HepG2 (cell line): ENCODE measurements at regions not wholly inside any gene's neighbourhood (a gene's known extent, or its start where the extent isn't known, plus 50 kb on each side); places are given as distances from the start of the nearest gene placed in this dataset.
A peak's percentile ranks its signal among the peaks of the same experiment; 100 is the strongest.

Experiments
- ARNT2 ChIP-seq: sonication (generic); formaldehyde crosslinking; IDR thresholded peaks from 2 replicates; pipeline ENCODE4 v1.8.0; 2022; ENCODE audit warnings: mild to moderate bottlenecking, low read depth, missing genetic modification reagents, moderate library complexity
- DBP ChIP-seq: sonication (generic); formaldehyde crosslinking; IDR thresholded peaks from 2 replicates; pipeline ENCODE4 v1.4.0; 2020; ENCODE audit warnings: missing genetic modification reagents; ENCODE audit errors: not compliant biosample characterization
- DMAP1 ChIP-seq: IDR thresholded peaks from 2 replicates; pipeline ENCODE4 v1.6.1; 2016
- KLF16 ChIP-seq, 2 experiments: sonication (generic) in 1 of 2; formaldehyde crosslinking in 1 of 2; IDR thresholded peaks; 2 replicates each; pipeline versions ENCODE4 v1.6.1 to v1.8.0; 2016 to 2023; ENCODE audit warnings: missing genetic modification reagents in 2 of 2, missing compliant biosample characterization in 1 of 2
- MAZ ChIP-seq, 2 experiments: sonication (generic) in 1 of 2; formaldehyde crosslinking in 1 of 2; IDR thresholded peaks; 2 replicates each; pipeline versions ENCODE4 v1.5.0 to v1.6.1; 2012 to 2020; ENCODE audit warnings: low read depth in 2 of 2, mild to moderate bottlenecking in 2 of 2, borderline replicate concordance in 1 of 2, improper control_type of control experiment in 1 of 2, low read length in 1 of 2, missing genetic modification reagents in 1 of 2, moderate library complexity in 1 of 2
- MEIS1 ChIP-seq: sonication (generic); formaldehyde crosslinking; IDR thresholded peaks from 2 replicates; pipeline ENCODE4 v1.9.0; 2021; ENCODE audit warnings: mild to moderate bottlenecking, missing genetic modification reagents, moderate library complexity, borderline replicate concordance
- MIER2 ChIP-seq: IDR thresholded peaks from 2 replicates; pipeline ENCODE4 v1.6.1; 2016; ENCODE audit warnings: missing biosample characterization, missing genetic modification reagents
- MXD4 ChIP-seq: IDR thresholded peaks from 2 replicates; pipeline ENCODE4 v1.6.1; 2016; ENCODE audit warnings: mild to moderate bottlenecking, missing biosample characterization, missing genetic modification reagents
- POLR2G ChIP-seq: fragments of 200-400 bp; formaldehyde crosslinking; IDR thresholded peaks from 2 replicates; pipeline ENCODE4 v1.6.1; 2018; ENCODE audit warnings: mild to moderate bottlenecking, low read depth, low read length, moderate library complexity
- REL ChIP-seq: sonication (generic); formaldehyde crosslinking; conservative IDR thresholded peaks from 2 replicates; pipeline ENCODE4 v1.8.0; 2022; ENCODE audit warnings: mild to moderate bottlenecking, missing genetic modification reagents, moderate library complexity
- REPIN1 ChIP-seq: sonication (generic); formaldehyde crosslinking; IDR thresholded peaks from 2 replicates; pipeline ENCODE4 v1.8.0; 2022; ENCODE audit warnings: missing genetic modification reagents, low read depth, mild to moderate bottlenecking, borderline replicate concordance
- RXRB ChIP-seq: IDR thresholded peaks from 2 replicates; pipeline ENCODE4 v1.6.1; 2016; ENCODE audit warnings: borderline replicate concordance, missing genetic modification reagents, missing compliant biosample characterization
- SMYD3 ChIP-seq: sonication (generic); formaldehyde crosslinking; IDR thresholded peaks from 2 replicates; pipeline ENCODE4 v1.8.1; 2023; ENCODE audit warnings: mild to moderate bottlenecking, missing genetic modification reagents
- STAG1 ChIP-seq: sonication (generic); formaldehyde crosslinking; IDR thresholded peaks from 2 replicates; pipeline ENCODE4 v1.4.0; 2020; ENCODE audit warnings: missing genetic modification reagents
- TAF1 ChIP-seq: sonication (generic); formaldehyde crosslinking; IDR thresholded peaks from 2 replicates; pipeline ENCODE4 v1.4.0; 2020; ENCODE audit warnings: missing genetic modification reagents
- ZNF501 ChIP-seq: sonication (generic); formaldehyde crosslinking; IDR thresholded peaks from 2 replicates; pipeline ENCODE4 v1.5.1; 2020; ENCODE audit warnings: mild to moderate bottlenecking, moderate library complexity, missing genetic modification reagents
- ZNF790 ChIP-seq: sonication (generic); formaldehyde crosslinking; IDR thresholded peaks from 2 replicates; pipeline ENCODE4 v1.8.0; 2022; ENCODE audit warnings: missing genetic modification reagents, mild to moderate bottlenecking, borderline replicate concordance
- TF ChIP-seq, protein P1 (sequence below), 2 experiments: IDR thresholded peaks; 2 replicates each; pipeline ENCODE4 v1.6.1; 2011 to 2012; ENCODE audit warnings: low read length in 2 of 2, borderline replicate concordance in 1 of 2, low read depth in 1 of 2, mild to moderate bottlenecking in 1 of 2, moderate library complexity in 1 of 2
- TF ChIP-seq, protein P2 (sequence below): sonication (generic); formaldehyde crosslinking; IDR thresholded peaks from 2 replicates; pipeline ENCODE4 v1.5.0; 2020; ENCODE audit warnings: missing genetic modification reagents, mild to moderate bottlenecking, borderline replicate concordance
- TF ChIP-seq, protein P3 (sequence below): sonication (generic); formaldehyde crosslinking; IDR thresholded peaks from 2 replicates; pipeline ENCODE4 v1.4.0; 2020; ENCODE audit warnings: mild to moderate bottlenecking, low read depth, missing genetic modification reagents
- TF ChIP-seq, protein P4 (sequence below): sonication (generic); formaldehyde crosslinking; conservative IDR thresholded peaks from 2 replicates; pipeline ENCODE4 v1.8.1; 2023; ENCODE audit warnings: missing genetic modification reagents

DNA sequence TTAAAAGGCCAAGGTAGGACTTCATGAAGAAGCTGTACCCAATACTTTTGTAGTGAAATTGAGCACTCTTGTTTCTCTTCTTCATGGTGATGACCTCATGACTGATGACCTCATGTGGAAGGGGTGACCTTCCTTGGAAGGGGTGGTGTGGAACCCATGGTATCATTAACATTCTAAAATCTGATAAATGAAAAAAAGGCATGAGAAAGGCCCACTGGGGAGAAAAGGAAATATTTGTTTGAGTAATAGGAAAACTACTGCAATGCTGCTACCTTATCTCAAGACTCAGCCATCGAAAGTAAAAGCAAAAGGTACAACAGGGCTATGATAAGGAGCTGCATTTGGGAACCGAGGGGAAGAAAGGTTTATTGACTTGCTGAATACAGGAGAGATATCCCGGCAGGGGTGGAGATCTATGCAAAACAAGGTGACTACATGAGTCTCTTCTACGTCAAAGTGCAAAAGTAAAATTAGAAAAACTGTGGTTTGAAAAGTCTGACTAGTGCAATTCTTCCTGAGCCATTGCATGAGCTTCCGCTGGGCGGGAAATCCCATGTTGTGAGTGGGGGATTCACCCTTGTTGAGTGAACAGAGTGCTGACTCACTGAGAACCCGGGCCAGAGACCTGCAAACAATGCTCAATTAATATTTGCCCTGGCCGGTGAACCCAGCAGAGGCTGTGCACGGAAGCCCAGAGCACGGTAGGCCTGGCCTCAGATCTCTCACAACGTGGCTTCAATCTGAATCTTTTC is 138.9 kb upstream of the RFC3 start (continued):
- TF ChIP-seq MAZ (IDR thresholded peaks at IDR 0.05; ENCODE audit: borderline replicate concordance, low read depth, low read length) (no peak), MAZ (CRISPR knock-in tag; IDR thresholded peaks at IDR 0.05; ENCODE audit: low read depth) (no peak; the same call in 1 of the 2 replicates), TAF1 (CRISPR knock-in tag) (peak; percentile 70; the same call in 1 of the 2 replicates), ARNT2 (peak; percentile 78; the same call in 1 of the 2 replicates), MXD4 (CRISPR knock-in tag) (peak; percentile 60), REPIN1 (peak; percentile 69; the same call in 1 of the 2 replicates), SMYD3 (CRISPR knock-in tag) (peak; percentile 82; the same call in 1 of the 2 replicates), STAG1 (CRISPR knock-in tag) (peak; percentile 18), POLR2G (peak; percentile 90), MIER2 (no peak; the same call in 1 of the 2 replicates), ZNF501 (peak; percentile 85), ZNF790 (CRISPR knock-in tag) (peak; percentile 44; the same call in 1 of the 2 replicates), DMAP1 (CRISPR knock-in tag) (peak; percentile 83), KLF16 (CRISPR knock-in tag; IDR thresholded peaks at IDR 0.05) (peak in 1 of 2 experiments; percentile 86; a peak in 2 of 4 replicates), MEIS1 (CRISPR knock-in tag) (no peak), DBP (CRISPR knock-in tag) (no peak), RXRB (CRISPR knock-in tag) (peak; percentile 82), REL (CRISPR knock-in tag) (peak; percentile 33; the same call in 1 of the 2 replicates)
- TF ChIP-seq, protein P1, sequence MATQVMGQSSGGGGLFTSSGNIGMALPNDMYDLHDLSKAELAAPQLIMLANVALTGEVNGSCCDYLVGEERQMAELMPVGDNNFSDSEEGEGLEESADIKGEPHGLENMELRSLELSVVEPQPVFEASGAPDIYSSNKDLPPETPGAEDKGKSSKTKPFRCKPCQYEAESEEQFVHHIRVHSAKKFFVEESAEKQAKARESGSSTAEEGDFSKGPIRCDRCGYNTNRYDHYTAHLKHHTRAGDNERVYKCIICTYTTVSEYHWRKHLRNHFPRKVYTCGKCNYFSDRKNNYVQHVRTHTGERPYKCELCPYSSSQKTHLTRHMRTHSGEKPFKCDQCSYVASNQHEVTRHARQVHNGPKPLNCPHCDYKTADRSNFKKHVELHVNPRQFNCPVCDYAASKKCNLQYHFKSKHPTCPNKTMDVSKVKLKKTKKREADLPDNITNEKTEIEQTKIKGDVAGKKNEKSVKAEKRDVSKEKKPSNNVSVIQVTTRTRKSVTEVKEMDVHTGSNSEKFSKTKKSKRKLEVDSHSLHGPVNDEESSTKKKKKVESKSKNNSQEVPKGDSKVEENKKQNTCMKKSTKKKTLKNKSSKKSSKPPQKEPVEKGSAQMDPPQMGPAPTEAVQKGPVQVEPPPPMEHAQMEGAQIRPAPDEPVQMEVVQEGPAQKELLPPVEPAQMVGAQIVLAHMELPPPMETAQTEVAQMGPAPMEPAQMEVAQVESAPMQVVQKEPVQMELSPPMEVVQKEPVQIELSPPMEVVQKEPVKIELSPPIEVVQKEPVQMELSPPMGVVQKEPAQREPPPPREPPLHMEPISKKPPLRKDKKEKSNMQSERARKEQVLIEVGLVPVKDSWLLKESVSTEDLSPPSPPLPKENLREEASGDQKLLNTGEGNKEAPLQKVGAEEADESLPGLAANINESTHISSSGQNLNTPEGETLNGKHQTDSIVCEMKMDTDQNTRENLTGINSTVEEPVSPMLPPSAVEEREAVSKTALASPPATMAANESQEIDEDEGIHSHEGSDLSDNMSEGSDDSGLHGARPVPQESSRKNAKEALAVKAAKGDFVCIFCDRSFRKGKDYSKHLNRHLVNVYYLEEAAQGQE (IDR thresholded peaks at IDR 0.05; ENCODE audit: borderline replicate concordance in 1 of 2, low read depth in 1 of 2, low read length in 2 of 2): peak in 1 of 2 experiments; percentile 73; a peak in 1 of 4 replicates
- TF ChIP-seq, protein P2, sequence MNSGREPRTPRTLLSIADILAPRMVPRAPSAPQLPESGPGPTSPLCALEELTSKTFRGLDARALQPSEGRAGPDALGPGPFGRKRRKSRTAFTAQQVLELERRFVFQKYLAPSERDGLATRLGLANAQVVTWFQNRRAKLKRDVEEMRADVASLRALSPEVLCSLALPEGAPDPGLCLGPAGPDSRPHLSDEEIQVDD: no peak
- TF ChIP-seq, protein P3, sequence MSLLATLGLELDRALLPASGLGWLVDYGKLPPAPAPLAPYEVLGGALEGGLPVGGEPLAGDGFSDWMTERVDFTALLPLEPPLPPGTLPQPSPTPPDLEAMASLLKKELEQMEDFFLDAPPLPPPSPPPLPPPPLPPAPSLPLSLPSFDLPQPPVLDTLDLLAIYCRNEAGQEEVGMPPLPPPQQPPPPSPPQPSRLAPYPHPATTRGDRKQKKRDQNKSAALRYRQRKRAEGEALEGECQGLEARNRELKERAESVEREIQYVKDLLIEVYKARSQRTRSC: no peak
- TF ChIP-seq, protein P4, sequence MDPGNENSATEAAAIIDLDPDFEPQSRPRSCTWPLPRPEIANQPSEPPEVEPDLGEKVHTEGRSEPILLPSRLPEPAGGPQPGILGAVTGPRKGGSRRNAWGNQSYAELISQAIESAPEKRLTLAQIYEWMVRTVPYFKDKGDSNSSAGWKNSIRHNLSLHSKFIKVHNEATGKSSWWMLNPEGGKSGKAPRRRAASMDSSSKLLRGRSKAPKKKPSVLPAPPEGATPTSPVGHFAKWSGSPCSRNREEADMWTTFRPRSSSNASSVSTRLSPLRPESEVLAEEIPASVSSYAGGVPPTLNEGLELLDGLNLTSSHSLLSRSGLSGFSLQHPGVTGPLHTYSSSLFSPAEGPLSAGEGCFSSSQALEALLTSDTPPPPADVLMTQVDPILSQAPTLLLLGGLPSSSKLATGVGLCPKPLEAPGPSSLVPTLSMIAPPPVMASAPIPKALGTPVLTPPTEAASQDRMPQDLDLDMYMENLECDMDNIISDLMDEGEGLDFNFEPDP (CRISPR knock-in tag): 0 out of 2 replicates have a peak, but pooled peaks have one; percentile 32
